ENCODE measurements at regions not wholly inside any gene's neighbourhood (a gene's known extent, or its start where the extent isn't known, plus 50 kb on each side); places are given as distances from the start of the nearest gene placed in this dataset.

DNA sequence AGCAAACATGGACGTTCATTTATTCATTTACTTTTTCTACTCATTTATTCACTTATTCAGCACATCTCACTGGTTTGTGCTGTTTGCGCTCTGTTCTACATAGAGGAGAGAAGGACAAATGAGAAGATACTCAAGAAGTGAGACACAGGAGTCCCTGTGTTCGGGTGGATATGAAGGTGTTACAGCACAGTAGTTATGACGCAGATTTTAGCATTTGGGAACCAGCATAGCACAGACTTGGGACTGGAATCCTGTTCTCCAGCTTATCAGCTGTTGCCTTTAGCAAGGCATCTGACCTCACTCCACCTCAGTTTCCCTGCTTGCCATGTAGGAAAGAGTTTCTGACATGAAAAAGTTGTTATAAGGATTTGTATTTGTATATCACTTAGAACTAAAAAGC lies 430.1 kb downstream of the MAFB start:
- H3K27me3 Mint-ChIP-seq = no peaks in the 10 kb centered on the region
- H3K4me3 Mint-ChIP-seq = no peak overlapping the region
- no peaks in the 10 kb centered on the region for H3K4me1 Mint-ChIP-seq (ENCODE audit: low read depth)
- no peaks in the 10 kb centered on the region for H3K9me3 Mint-ChIP-seq
- DNase-seq = no peak
- H3K36me3 Mint-ChIP-seq (ENCODE audit: low read depth) = no peaks in the 10 kb centered on the region
- H3K27ac Mint-ChIP-seq = no peak overlapping the region

DNA sequence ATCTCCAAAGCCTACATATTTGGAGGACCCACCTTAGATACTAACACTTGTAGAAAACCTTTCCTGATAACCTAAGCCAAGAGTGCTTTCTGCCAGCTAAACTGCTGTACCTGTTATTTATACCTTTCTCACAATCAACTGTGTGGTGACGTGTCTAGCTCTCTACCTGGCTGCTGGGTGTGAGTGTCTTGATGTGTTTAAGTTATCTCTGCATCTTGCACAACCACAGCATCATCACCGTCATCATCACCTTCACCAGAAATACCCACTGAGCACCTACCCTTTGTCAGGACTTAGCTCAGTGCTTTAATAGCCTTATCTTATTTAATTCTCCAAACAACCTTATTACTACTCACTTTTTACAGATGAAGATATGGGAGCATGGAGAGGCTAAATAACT lies 431.3 kb downstream of the MAFB start:
- H3K4me1 Mint-ChIP-seq (ENCODE audit: low read depth) = no peaks in the 10 kb centered on the region
- no peaks in the 10 kb centered on the region for H3K36me3 Mint-ChIP-seq (ENCODE audit: low read depth)
- no peak overlapping the region for H3K27ac Mint-ChIP-seq
- DNase-seq = no peak
- H3K27me3 Mint-ChIP-seq = no peaks in the 10 kb centered on the region
- no peak overlapping the region for H3K4me3 Mint-ChIP-seq
- no peaks in the 10 kb centered on the region for H3K9me3 Mint-ChIP-seq

DNA sequence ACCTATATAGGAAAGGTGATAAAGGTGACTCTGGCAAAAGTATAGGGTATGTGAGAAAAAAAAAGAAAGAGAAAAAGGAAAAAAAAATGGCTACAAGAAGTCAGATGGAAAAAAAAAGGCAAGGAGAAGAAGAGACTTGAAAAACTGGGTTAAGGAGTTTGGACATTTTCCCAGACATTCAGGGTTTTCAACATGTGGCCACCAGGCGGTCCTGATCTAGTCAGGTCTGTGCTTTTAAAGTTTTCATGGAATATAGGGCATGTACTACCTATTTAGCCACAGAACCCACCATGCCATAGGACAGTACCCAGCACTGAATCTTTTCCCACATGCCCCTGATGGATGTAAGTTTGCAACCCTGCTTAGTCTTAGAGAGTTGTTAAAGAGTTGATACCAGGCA lies 433.7 kb downstream of the MAFB start:
- Mint-ChIP-seq H3K27ac (no peak overlapping the region), H3K4me1 (ENCODE audit: low read depth) (no peaks in the 10 kb centered on the region), H3K4me3 (no peak overlapping the region), H3K36me3 (ENCODE audit: low read depth) (no peaks in the 10 kb centered on the region), H3K9me3 (peaks cover 6% of the 10 kb centered on the region), H3K27me3 (peaks cover 6% of the 10 kb centered on the region)
- no peak for DNase-seq

DNA sequence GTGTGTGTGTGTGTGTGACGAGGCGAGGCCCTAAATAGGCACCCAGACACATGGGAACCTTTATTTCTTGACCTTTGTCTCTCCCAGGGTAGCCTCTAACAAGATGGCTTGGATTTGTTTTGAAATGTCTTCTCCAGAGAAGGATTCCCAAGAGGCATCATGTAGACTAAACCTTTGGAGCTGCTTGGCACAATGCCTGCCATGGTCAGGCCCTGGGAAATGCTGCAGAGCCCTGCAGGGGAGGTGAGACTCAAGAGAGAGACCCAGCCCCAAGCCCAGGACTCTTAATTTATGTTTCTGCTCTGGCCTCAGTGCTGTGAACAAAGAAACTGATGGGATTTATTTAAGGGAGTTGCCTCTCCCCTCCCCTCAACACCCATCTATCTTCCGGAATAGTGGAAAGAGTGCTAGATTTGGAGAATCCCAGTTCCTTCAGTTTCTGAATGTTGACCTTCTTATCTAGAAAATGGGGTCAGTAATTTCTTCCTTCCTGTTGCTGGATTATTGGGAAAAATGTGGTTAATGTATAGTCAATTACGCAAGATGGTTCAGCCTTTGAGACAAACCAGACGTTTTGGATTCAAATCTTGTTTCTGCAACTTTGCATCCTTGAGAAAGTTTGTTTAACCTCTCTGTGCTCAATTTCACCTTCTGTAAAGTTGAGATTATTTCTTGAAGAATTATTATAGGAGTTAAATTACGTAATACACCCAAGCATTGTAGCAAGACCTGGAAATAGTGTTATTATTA lies 434.8 kb downstream of the MAFB start:
- Mint-ChIP-seq H3K27me3 (peaks cover 7% of the 10 kb centered on the region), H3K4me3 (no peak overlapping the region), H3K36me3 (ENCODE audit: low read depth) (no peaks in the 10 kb centered on the region), H3K27ac (no peak overlapping the region), H3K4me1 (ENCODE audit: low read depth) (no peaks in the 10 kb centered on the region), H3K9me3 (peaks cover 6% of the 10 kb centered on the region)
- no peak for DNase-seq

DNA sequence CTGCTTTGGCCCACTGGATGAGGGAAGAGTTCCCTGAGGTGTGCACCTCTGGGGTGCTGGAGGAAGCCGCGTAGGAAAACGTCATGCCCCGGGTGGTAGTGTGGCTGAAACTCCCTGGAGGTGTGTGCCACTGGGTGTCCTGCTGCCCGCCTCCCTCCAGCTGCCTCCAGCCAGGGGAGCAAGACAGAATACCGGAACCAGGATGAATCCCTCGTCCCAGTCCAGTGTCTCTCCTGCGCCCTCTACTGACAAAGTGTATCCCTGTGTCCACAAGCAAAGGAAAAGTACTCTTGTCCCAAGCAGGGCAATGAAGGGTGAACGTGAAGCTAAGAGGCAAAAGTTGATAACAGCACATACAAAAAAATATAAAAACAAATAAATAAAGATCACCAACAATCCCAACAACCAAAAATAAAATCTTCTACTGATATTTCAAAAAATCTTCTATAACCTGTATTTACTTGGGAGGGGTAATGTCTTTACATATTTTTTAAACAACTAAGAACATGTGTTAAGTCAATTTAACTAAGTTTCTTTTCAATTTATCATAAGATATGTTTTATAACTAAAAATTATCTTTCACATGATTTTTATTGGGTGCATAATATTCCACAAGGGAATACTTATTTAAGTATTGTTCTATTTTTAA lies 437.6 kb downstream of the MAFB start:
- Mint-ChIP-seq H3K36me3 (ENCODE audit: low read depth) (no peaks in the 10 kb centered on the region), H3K9me3 (peaks cover 6% of the 10 kb centered on the region), H3K4me1 (ENCODE audit: low read depth) (no peaks in the 10 kb centered on the region), H3K4me3 (no peak overlapping the region), H3K27ac (no peak overlapping the region), H3K27me3 (peaks cover 10% of the 10 kb centered on the region)
- no peak for DNase-seq

DNA sequence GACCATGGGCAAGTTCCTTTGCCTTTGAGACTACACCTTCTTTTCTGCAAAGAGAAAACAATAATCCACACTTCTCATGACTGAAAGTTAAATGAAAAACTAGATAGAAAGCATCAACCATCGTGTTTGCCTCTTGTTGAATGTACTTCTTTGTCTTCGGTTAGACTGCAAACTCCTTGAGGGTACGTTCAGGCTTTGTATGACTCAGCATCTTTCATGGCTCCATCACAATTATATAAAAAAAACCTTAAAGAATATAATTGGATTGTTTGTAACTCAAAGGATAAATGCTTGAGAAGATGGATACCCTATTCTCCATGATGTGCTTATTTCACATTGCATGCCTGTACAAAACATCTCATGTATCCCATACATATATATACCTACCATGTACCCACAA lies 439.2 kb downstream of the MAFB start:
- H3K27me3 Mint-ChIP-seq = peaks cover 10% of the 10 kb centered on the region
- no peak for DNase-seq
- no peak overlapping the region for H3K27ac Mint-ChIP-seq
- no peaks in the 10 kb centered on the region for H3K4me1 Mint-ChIP-seq (ENCODE audit: low read depth)
- no peak overlapping the region for H3K4me3 Mint-ChIP-seq
- H3K36me3 Mint-ChIP-seq (ENCODE audit: low read depth) = no peaks in the 10 kb centered on the region
- peaks cover 6% of the 10 kb centered on the region for H3K9me3 Mint-ChIP-seq

DNA sequence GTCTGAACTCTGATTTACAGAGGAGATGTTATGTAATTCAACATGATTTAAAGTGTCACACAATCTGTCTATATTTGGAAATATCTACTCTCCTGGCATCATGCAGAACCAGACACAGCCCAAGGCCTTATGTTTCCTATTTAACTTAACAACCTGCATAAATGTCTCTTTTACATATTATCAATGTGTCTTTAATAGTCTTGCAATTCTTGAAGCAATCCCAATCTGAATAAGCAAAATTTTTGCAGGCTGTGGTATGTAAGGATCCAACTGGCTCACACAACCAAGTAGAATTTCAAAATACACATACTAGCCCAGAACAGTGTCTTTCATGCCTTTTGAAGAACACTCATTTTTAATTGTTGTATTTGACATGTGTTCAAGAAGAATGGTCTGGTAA lies 443.2 kb downstream of the MAFB start:
- H3K27ac Mint-ChIP-seq = no peak overlapping the region
- peaks cover under 1% of the 10 kb centered on the region for H3K9me3 Mint-ChIP-seq
- H3K4me1 Mint-ChIP-seq (ENCODE audit: low read depth) = no peaks in the 10 kb centered on the region
- no peaks in the 10 kb centered on the region for H3K36me3 Mint-ChIP-seq (ENCODE audit: low read depth)
- no peak for DNase-seq
- H3K27me3 Mint-ChIP-seq = peaks cover 9% of the 10 kb centered on the region
- H3K4me3 Mint-ChIP-seq = no peak overlapping the region

DNA sequence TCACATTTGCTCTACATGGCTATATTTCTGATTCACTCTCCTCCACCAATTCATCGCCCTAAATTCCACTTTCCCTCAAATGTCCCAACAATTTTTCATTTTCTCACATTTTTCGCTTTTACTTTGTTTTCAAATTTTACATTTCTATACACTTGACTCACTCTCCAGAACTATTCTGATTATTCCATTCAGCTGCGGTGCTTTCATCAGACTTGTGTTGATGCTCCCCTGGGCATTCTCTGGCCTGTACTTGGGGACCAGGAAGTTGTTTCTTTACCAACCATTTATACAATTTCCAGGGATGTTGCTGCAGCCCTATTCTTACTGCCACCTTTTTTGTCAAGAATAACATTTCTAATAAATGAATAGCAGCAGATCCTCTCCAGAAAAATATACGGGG lies 444.8 kb downstream of the MAFB start:
- Mint-ChIP-seq H3K27me3 (peaks cover 8% of the 10 kb centered on the region), H3K4me1 (ENCODE audit: low read depth) (no peaks in the 10 kb centered on the region), H3K36me3 (ENCODE audit: low read depth) (no peaks in the 10 kb centered on the region), H3K9me3 (no peaks in the 10 kb centered on the region), H3K4me3 (no peak overlapping the region), H3K27ac (no peak overlapping the region)
- DNase-seq = no peak

DNA sequence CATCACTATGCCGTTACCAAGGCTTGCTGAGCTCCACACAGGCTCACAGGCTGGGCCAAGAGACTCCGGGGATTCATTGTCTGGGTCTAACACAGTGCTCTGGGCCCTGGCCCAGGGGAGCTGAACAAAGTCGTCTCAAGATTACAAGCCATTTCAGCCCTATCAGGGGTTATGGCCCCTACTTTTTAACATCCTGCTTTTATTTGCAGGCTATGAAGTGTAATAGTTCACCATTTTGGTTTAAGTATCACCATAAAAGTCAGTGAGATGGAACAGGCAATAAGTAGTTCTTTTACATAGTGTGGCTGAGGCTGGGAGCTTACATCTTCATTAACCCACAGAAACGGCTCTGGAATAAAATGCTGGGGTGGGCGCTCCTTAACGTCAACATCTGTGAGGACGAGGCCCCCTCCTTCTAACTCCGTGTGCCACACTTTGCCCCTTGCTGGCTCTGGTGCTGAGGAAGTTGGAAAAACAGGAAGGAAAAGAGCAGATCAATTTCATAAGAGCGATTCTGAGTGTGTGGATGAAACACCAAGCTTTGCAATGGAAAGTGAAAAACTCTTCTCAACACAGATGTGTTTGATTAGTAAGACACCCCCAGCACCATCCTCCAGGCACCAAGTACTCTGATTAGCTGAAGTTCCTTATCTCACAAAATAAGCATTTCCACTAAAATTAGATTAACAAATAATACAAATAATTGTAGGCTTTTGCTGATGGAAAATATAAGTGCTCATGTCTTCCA lies 447.3 kb downstream of the MAFB start:
- H3K27ac Mint-ChIP-seq = no peak overlapping the region
- no peak for DNase-seq
- no peaks in the 10 kb centered on the region for H3K36me3 Mint-ChIP-seq (ENCODE audit: low read depth)
- H3K9me3 Mint-ChIP-seq = no peaks in the 10 kb centered on the region
- no peak overlapping the region for H3K4me3 Mint-ChIP-seq
- H3K4me1 Mint-ChIP-seq (ENCODE audit: low read depth) = no peaks in the 10 kb centered on the region
- peaks cover 5% of the 10 kb centered on the region for H3K27me3 Mint-ChIP-seq

DNA sequence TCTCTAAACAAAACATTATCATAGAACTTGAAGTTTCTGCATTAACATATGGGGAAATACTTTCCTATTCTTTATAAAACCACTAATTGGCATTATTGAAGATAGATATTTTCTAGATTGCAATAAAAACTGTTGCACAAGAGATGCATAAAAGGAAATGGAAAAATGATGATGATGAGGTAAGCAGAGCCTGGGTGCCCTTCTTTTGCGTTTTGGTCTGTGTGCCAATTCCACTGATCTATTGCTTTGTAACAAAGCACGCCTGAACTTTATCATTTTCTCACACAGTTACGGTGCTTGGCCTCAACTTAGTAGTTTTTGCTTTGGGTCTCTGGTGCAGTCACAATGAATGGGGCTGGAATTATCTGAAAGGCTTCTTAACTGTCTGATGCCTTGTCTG lies 450.5 kb downstream of the MAFB start:
- H3K36me3 Mint-ChIP-seq (ENCODE audit: low read depth) = no peaks in the 10 kb centered on the region
- peaks cover 5% of the 10 kb centered on the region for H3K27me3 Mint-ChIP-seq
- no peaks in the 10 kb centered on the region for H3K9me3 Mint-ChIP-seq
- no peak overlapping the region for H3K27ac Mint-ChIP-seq
- DNase-seq = no peak
- H3K4me1 Mint-ChIP-seq (ENCODE audit: low read depth) = no peaks in the 10 kb centered on the region
- H3K4me3 Mint-ChIP-seq = no peak overlapping the region

DNA sequence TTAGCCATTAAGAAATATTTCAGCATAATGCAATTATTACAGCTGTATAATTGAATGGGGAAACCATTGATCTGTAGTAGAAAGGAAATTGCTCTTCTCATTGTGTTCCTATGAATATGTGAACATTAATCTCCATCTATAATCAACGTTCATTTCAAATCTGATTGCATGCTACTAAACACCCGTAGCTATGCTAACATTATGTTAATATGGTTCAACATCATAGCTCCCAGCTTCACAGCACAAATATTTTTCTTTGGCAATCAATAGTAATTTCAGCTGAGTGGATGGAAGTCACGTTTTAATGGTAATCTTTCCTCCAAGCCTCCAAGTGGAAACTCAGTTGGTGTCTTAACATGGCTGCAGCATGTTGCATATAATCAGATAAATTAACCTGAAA lies 454.4 kb downstream of the MAFB start:
- DNase-seq = no peak
- H3K27ac Mint-ChIP-seq = no peak overlapping the region
- H3K36me3 Mint-ChIP-seq (ENCODE audit: low read depth) = no peaks in the 10 kb centered on the region
- no peak overlapping the region for H3K4me3 Mint-ChIP-seq
- no peaks in the 10 kb centered on the region for H3K9me3 Mint-ChIP-seq
- H3K27me3 Mint-ChIP-seq = no peaks in the 10 kb centered on the region
- H3K4me1 Mint-ChIP-seq (ENCODE audit: low read depth) = no peaks in the 10 kb centered on the region

DNA sequence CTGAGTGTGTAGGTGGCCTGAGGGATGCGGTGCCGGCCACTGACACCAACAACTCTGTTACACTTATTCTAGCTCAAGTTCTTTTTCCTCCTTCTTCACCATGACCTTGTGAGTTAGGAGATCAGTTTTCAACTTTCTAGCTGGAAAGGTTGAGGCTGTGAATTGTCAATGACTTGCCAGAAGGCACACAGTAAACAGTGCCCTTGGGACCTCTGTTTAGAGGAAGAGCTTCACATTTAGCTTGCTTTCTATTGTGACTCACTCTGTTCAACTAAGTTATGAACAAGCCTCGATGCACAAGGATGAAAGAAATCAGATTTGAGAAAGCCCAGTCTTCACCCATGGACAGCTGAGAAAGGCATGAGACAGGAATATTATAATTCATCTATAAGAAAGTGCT lies 455.6 kb downstream of the MAFB start:
- DNase-seq = no peak
- Mint-ChIP-seq H3K4me1 (ENCODE audit: low read depth) (no peaks in the 10 kb centered on the region), H3K4me3 (no peak overlapping the region), H3K27ac (no peak overlapping the region), H3K9me3 (no peaks in the 10 kb centered on the region), H3K36me3 (ENCODE audit: low read depth) (no peaks in the 10 kb centered on the region), H3K27me3 (no peaks in the 10 kb centered on the region)

DNA sequence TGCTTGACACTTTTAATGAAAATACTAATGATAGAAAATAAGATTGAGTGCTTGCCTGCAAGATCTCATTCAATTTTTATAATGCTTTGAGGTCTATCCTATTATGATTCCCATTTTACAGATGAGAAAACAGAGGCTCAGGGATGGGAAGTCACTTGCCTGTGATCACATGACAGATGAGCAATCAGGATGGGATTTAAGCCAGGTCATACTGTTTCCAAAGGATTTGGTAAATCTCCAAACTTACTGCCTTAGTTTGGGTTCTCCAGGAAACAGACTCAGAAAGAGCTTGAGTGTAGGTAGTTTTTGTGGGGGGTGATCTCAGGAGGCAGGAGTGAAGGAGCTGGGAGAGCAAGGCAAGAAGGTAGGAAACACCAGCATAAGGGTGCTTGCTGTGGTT lies 456.3 kb downstream of the MAFB start:
- Mint-ChIP-seq H3K4me3 (no peak overlapping the region), H3K4me1 (ENCODE audit: low read depth) (no peaks in the 10 kb centered on the region), H3K36me3 (ENCODE audit: low read depth) (no peaks in the 10 kb centered on the region), H3K9me3 (no peaks in the 10 kb centered on the region), H3K27me3 (no peaks in the 10 kb centered on the region), H3K27ac (no peak overlapping the region)
- DNase-seq = no peak

DNA sequence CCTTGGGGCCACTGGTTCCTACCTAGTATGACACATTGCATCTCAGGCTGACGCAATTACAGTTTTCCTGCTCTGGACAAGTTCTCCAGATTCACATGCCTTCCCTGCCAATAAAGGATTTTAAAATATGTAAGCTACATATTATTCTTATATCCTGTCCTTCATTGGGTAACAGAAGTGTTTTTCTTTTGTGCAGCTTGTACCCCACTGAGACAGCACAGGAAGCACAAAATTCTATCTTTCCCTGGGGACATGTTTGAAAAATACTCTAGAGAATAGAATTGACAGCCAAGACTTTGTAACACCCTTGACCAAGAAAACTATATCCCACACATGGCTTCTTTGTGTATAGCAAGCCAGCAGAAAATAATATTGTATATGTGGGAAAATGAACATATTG lies 456.8 kb downstream of the MAFB start:
- no peaks in the 10 kb centered on the region for H3K4me1 Mint-ChIP-seq (ENCODE audit: low read depth)
- DNase-seq = no peak
- H3K36me3 Mint-ChIP-seq (ENCODE audit: low read depth) = no peaks in the 10 kb centered on the region
- H3K27me3 Mint-ChIP-seq = no peaks in the 10 kb centered on the region
- no peak overlapping the region for H3K27ac Mint-ChIP-seq
- no peak overlapping the region for H3K4me3 Mint-ChIP-seq
- no peaks in the 10 kb centered on the region for H3K9me3 Mint-ChIP-seq

DNA sequence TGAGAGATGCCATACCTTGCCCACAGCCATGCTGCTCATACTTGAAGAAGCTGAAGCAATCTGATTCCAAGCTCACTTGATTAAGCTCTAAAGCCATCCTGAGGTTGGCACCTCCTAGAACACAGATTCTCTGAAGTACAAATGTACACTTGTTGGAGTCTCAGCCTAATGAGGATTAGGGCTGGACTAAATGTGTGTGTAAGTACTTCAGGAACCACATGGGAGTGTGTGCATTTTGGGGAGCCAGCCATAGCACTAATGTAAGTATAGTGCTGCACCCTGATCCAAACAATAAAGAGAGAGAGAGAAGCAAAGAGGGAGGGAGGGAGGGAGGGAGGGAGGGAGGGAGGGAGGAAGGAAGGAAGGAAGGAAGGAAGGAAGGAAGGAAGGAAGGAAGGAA lies 458.6 kb downstream of the MAFB start:
- Mint-ChIP-seq H3K27ac (no peak overlapping the region), H3K4me1 (ENCODE audit: low read depth) (no peaks in the 10 kb centered on the region), H3K27me3 (no peaks in the 10 kb centered on the region), H3K4me3 (no peak overlapping the region), H3K36me3 (ENCODE audit: low read depth) (no peaks in the 10 kb centered on the region), H3K9me3 (no peaks in the 10 kb centered on the region)
- DNase-seq = no peak
